Stimulated activated CD8-positive, alpha-beta memory T cell treated with anti-CD3 and anti-CD28 coated beads, Interleukin-12 subunit alpha, Interleukin-12 subunit beta, amount 100 ng/mL, for 24 hours (primary cell): ENCODE measurements at regions not wholly inside any gene's neighbourhood (a gene's known extent, or its start where the extent isn't known, plus 50 kb on each side); places are given as distances from the start of the nearest gene placed in this dataset.

Experiments
- DNase-seq: peaks from one replicate; pipeline ENCODE4 v3.0.0-alpha.2; 2020; ENCODE audit errors: extremely low read depth

DNA sequence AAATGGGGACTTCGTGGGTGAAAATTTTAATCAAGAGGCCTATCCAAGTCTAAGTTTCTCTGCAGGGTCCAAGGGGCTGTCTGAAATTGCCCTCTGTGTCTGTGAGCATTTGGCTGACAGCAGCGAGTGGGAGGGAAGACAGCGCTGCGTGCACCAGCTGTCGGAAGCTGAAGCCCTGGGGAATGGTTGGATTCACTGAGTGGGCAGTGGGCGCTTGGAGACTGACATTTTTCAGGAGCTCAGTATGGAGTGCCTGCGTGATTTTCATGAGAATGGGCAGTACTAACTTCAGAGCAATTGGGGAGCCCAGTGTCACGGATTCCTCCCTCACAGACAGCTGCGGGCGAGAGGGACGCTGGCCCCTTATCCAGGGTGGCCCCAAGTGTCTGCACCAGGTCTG is 388.8 kb upstream of the B3GAT1 start:
- DNase-seq = no peak

DNA sequence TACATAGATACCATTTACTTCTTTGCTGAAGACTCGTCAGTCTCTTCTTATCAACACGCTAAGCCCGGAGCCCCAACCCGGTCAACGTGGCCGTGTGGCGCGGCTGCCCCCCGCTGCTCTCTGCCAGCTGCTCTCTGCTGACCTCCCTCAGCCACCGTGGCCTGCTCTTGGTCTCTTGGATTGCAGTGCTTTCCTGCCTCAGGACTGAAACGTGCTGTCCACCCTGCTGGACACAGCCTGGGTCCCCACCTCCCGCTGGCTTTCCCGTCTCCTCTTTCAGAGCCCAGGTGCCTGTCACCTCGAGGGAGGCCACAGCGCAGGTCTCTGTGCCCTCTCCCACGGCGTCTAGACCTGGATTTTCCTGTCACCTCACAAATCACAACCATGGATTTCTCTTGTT is 388.1 kb upstream of the B3GAT1 start:
- DNase-seq = no peak

DNA sequence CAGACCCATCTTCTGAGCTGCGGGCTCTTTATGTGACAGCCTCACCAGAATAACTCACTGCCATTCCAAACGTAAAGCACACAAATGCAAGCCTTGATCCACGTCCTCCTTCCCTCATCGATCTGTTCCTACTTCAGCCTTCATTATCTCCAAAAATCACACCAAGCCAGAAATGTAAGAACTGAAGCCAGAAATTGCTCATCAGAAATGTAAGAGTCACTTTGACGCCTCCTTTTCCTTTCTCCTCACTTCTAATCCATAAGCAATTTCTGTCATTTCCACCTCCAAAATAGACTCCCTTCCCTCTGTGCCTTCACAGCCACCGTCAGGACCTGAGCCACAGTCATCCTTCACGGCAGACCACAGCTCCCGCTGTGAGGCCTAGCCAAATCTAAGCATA is 387.3 kb upstream of the B3GAT1 start:
- DNase-seq = no peak

DNA sequence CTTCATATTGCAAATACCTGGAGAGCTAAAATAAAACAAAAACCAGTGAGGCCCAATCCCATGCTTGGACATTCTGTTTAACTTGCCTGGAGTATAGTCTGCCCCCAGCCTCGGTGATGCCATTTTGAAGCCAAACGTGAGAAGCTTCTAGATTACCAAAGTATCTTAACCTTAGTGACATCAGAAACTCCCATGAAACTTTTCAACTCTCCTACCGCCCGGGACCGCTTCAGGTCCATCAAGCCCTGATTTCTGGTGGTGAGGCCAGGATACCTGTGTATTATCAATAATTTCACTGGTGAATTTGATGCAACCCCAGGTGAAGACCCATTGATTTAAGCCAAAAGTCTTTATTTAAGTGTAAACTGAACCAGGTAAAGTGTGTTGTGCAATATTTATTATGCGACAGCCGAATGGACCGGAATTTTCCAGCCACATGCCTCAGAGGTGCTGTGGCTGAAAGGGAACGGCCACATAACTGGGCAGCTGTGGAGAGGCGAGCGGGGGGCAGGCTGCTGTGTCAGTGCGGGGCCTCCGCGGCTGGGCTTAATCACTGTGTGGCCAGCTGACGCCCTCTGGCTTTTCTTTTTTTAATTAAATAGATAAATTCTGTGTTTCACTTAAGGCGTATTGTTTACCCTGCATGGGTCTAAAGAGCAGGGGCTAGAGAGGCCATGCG is 385.5 kb upstream of the B3GAT1 start:
- DNase-seq = no peak

DNA sequence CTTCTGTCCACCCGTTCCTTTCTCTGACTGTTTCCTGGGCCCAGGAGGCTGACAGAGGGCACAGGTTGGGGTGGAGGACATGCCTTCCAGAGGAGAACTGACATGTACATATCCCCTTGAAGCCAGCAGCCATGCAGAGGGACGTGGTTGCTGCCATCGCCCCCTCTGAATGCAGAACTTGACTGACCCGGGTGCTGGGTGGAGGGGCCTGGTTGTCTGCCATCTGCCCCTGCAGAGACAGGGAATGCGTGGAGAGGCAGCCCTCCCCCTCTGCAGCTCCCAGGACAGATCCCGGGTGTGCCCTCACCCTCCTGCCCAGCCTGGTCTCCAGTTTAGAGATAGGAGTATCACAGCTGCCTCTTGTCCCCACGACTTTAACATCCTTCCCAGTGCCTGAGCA is 383.0 kb upstream of the B3GAT1 start:
- DNase-seq = no peak

DNA sequence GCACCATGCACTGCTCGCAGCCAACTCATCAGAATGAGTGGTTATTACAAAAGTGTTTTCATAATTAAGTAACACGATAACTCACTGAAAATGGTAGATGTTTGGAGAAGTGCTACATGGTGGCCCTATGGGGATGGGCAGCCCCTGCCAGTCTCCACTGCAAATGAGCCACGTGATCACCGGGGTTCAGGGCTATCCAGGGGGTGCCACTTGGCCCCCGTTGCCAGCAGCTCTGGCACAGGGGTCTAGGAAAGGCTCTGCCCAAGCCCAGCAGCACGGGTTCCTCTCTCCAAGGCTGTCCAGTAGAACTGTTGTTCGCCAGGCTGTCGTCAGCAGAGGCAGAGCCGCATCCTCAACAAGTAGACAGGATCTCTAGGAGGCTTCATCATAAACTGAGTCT is 382.1 kb upstream of the B3GAT1 start:
- no peak for DNase-seq

DNA sequence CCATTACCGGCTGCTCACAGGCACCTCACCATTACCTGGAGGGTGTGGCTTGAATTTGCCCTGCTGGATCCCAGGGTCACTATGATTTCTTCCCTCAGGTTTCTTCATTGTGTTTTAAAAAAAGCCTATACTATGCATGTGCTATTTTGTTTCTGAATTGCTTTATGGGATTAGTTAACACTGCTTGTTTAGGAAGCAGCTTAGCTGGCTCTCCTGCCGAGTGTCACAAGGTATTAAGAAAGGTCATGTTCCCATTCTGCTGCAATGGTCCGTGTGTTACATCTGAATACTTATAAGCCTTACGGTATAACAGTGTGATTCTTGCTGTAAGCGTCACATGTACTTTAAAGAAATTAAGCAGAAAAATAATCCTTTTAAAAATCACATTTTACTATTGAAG is 380.6 kb upstream of the B3GAT1 start:
- no peak for DNase-seq

DNA sequence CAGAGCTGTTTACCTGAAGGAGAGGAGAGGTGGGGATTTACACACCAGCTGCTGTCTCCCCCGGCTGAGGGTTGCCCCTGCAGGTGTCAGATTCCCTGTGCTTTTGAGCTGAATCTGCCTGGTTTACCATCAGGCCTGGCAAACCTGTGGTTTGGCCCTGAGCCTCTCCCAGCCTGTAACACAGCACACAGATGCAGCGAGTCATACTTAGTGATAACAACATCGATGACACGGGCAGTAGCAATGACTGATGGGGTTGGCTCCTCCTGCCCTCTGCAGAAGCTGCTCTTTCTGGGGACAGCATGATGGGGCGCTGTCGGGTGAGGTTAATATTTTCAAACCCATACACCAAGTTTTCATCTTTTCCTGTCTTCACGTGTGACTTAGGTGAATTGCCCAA is 380.0 kb upstream of the B3GAT1 start:
- no peak for DNase-seq

DNA sequence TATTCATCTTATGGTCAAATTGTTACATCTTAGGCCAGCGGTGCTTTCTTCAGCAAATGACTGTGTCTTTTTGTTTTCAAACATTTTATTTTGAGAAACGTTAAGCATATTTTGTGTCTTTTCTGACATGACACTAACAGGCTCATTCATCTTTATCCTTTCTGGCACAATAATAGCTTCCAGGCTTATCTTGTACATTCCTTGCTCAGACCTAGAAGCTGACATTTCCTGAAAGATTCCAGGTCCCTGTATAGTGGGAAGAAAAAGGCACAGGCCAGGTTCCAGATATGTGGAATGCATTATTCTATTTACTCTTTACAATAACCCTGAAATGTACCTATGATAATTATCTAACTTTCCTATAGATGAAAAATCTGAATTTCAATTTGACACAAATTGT is 379.1 kb upstream of the B3GAT1 start:
- no peak for DNase-seq

DNA sequence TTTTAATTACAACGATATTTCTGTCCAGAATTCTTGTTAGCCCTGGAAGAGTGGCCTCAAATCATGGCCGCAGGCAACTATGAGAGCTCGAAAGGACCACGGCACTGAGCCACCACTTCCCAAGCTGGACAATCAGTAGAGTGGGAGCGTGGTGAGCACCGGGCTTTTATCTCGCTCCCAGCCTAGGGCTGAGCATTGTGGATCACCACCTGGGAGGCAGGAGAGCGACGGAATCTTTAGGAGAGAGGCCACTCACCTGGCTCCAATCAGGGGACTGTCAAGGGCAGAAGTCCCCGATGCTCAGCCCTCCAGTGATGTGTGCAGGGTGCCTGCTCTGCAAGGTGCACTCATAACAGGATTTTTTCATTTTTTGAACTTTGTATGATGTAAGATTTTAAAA is 377.1 kb upstream of the B3GAT1 start:
- DNase-seq = no peak

DNA sequence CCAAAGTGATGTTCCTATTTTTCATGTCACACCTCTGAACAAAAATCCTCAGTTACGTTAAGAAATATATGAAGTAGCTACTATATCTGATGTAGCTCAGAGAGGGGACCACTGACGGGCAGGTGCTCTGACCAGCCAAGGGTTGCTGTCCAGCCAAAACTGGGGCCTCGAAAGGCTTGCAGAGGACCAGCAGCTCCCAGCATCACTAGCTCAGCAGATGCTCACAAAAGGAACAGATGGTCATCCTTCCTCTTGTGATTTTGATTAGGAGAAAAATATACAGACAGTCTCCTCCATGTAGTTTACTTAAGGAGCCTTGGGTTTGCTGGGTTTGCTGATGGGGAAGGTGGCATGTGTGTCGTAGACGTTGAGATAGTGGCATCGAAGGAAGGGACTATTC is 374.6 kb upstream of the B3GAT1 start:
- no peak for DNase-seq

DNA sequence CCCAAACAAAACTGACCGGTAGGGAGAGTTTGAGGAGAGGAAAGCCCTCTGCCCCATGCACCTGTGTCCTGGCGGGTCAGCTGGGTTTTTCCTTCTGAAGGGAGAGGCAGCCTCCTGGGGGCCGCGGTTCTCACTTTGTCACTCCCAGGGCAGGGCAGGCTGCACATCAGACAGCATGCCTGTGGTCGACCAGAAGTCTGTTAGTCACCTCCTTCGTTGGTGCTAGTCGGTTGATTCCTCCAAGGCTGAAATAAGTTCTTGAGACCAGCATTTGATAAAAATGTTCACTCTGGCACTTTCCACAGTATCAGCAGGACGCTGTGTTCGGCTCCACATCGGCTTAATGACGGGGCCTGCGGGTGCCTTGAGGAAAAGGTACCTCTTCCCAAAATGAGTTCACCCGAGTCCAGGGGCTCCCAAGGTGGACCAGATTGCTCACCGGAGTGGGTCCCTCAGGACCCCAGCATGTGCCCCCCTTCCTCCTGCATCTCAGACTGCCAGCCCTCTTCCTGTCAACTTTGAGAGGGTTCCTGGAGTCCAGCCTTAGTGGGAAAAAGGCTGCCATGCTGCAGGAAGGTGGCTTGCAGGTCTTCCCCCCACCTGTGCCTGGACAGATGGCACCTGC is 373.7 kb upstream of the B3GAT1 start:
- DNase-seq = no peak

DNA sequence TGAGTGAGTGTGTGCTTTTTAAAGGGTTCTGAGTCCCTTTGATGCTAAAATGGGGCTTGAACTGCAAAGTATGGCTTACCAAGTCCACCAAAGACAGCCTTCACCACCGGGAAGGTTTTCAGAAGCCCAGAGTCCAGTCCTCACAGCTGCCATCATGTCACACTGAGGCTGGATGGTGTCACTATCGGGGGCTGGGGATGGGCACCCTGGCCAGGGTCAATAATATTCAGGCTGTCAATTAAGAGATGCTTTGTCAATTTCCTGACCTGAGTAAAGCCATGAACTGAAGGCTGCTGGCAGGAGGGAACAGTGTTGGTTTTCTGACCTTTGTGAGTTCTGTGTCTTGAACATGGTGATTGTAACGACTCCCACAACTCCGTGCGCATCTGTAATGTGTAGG is 373.0 kb upstream of the B3GAT1 start:
- no peak for DNase-seq

DNA sequence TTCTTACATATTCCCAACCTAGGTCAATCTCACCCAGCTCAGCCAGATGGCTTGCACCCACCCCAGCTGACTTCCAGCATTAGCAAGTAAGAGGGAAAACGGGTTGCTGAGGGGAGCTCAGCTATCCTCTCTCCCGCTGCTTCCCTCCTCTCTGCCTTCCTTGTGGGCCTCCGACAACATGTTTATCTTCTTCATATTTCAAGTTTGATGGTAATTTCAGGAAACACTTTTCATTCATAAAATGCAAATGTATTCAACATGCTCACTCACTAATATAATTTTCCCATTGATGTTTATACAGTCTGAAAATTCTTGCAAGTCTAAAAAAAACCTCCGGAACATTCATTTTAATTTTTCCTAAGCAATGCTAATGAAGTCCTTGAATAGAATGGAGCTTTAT is 372.5 kb upstream of the B3GAT1 start:
- DNase-seq = no peak

DNA sequence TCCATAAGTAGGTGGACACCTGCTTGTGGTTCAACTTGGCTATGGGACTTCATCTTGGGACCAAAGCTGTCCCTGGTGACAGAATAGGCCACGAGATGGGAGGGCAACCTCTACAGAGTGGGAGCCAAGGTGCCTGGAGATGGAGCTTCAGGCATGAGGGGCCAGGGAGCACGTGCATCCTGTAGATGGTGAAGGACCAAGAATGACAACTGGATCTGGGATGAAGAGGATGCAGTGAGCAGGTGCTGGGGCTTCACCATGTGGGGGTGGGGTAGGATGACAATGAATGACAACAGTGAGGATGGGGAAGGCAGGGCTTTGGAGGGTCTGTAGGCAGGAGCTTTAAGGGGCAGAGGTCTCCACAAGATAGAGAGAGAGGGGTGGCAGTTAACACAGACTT is 372.0 kb upstream of the B3GAT1 start:
- no peak for DNase-seq

DNA sequence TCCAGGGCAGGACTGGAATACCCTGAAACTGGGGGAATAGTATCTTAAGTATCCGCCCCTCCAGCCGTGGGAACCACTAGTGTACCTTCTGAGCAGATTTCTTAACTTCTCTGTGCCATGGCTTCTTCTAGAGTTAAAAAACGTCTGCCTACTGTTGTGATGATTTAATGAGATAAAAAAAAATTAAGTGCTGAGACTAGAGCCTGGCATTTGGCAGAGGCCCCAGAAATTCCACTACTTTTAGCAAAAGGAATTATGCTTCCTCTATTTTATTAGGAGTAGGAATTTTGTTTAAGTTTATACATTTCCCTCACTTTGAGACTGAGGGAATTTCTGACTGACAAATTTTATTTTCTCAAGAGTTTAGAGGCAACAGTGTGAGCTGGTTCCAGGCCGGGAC is 371.2 kb upstream of the B3GAT1 start:
- no peak for DNase-seq

DNA sequence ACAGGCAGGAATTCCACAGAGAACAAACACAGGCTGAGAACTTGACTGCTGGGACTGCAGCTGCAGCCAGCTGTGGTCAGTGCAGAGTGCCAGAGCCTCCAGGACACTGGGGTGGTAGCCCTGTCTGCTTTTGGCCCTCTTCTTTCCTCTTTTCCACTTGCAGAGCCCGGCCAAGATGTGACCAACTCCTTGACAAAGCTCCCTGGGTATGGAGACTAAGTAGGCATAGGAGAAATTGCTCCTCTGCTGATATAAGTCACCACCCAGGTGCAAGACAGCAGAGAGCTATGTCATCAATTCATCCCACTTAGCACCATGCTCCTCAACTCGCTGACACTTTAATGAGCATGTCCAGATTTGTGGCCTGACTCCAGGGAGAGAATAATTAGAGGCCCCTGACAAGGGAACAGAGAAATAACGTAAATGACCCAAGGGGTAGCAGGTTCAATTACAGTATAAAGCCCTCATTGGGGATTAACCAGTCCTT is 369.4 kb upstream of the B3GAT1 start:
- no peak for DNase-seq

DNA sequence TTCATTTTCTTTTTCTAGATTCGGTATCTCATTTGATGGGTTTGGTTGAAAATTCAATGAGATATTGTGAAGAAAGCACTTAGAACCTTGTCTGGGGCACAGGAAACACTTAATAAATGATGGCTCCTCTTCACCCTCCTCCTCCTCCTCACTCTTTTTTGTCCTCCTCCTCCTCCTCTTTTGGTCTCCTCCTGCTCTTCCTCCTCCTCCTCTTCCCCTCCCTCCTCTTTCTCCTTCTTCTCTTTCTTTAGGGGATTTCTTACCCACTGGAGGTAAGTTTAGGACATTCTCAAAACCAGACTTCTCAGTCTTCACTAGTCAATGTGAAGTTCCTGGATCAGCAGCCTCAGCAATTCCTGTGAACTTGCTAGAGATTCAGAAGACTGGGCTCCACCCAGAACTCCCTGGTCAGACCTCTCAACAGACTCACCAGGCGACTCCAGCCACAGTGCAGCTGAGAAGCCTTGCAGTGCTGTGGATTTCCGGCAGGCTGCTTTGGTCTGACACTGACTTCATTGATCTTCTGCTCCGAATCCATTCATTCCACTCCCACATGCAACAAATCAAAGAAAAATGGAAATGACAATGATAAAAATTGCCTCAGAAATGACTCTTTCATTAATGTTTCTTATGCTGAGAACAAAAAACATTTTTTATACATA is 368.6 kb upstream of the B3GAT1 start:
- DNase-seq = no peak

DNA sequence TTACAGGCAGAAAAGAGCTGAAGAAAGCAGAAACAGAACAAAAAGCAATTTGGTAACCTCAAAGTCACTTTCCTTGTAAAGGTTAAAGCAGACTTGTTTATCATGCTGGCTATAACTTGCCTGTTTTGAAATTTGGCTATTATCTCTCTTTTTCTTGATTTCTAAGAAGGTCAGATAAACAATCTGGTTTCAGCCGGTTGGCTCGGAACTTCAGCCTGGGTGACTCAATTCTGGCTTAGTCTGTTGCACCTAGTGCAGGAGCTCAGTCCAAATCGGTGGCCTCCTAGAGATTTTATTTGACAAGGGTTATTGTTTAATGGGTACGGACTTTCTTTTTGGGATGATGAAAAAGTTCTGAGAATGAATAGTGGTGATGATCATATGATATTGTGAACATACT is 367.1 kb upstream of the B3GAT1 start:
- no peak for DNase-seq

DNA sequence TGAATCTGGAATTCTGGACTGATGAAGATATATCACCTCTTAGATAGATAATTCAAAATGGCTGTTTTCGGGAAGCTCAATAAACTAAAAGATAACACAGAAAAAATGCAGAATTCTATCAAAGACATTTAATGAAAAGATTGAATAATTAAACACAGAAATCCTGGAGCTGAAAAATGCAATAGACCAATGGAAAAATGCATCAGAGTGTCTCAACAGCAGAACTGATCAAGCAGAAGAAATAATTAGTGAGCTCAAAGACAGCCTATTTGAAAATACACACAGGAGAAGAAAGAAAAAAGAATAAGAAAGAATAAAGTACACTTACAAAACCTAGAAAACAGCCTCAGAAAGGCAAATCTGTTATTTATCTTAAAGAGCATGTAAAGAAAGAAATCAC is 356.4 kb upstream of the B3GAT1 start:
- no peak for DNase-seq

DNA sequence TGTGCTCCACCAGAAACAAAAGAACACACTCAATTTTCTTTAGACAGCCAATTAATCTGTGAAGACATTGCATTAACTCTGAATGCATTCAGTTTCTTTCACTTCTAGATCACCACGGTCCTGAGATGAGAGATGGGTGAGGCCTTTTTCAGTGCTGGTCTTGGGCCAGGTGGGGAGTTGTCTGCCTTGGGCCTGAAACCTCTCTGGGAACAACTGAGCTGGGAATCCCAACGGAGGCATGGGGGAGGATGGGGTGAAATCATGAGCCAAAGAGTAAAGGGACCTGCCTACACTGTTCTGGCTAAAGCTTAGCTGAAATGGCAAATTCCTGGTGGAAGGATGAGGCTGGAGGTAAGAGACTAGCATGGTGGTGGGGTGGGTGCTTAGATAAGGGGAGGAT is 353.5 kb upstream of the B3GAT1 start:
- no peak for DNase-seq

DNA sequence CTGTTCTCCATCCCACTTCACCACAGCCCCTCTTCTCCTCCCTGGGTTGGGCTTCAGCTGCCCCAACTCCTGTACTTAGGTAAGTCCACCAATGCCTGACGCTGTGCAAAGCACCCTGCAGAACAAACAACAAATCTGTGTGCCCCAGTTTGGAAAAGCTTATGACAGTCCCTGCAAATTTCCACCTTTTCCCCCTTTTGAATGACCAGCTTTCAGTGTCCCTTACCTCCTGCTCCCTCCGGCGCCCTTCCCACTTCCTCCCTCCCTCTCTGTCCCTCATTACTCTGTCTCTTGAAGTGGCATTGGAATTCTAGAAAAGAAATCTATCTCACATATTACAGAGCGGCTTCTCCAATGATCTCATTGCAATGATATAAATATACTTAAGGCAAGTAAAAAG is 352.9 kb upstream of the B3GAT1 start:
- DNase-seq = no peak

DNA sequence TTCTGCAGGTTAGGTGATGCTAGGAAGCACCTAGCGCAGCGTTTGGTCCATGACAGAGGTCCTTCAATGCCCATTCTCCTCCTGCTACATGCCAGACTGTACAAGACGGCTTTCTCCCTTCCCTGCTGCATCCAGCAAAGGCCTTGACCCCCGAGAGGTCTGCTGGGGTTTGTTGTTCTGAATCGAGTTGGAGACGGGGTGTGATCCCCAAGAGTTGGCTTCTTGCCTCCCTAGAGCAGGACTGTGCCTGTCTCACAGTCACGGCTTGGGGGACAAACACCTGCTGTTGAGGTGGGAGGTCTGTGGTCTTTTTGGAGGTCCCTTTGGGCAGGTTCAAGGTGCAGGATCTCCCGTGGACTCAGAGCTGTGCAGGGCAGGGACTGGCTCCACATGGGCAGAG is 352.3 kb upstream of the B3GAT1 start:
- DNase-seq = no peak

DNA sequence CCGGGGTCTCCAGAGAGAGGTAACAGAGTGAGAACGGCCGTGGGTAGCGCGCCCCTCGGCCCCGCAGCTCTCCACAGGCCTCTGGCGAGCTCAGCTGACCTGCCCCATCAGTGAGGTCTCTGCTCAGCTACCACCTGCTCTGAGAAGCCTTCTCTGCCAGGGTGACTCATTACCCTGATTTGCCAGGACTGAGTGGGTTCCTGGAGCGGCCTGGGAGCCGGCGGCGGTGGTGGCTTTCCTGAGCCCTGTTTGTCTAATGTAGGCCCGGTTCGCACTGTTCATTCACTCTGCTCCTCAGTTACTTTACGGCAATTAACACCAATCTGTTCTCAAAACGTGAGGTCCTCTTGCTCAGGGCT is 351.0 kb upstream of the B3GAT1 start:
- no peak for DNase-seq
